NB4 (cell line): ENCODE measurements at regions not wholly inside any gene's neighbourhood (a gene's known extent, or its start where the extent isn't known, plus 50 kb on each side); places are given as distances from the start of the nearest gene placed in this dataset.

Experiments
- DNase-seq: peaks from one replicate; pipeline ENCODE4 v3.0.0; 2010; ENCODE audit warnings: low read depth
- H3K4me3 ChIP-seq: one replicate; pipeline ENCODE4 v1.5.1; 2011; ENCODE audit warnings: mild to moderate bottlenecking, low read depth, low read length, moderate library complexity
- MYC ChIP-seq: IDR thresholded peaks from 2 replicates; pipeline ENCODE4 v1.6.1; 2011; ENCODE audit warnings: low read depth, low read length
- POLR2A ChIP-seq: IDR thresholded peaks from 2 replicates; pipeline ENCODE4 v1.6.1; 2011; ENCODE audit warnings: mild to moderate bottlenecking; ENCODE audit not compliant: insufficient read length; ENCODE audit errors: extremely low read depth
- TF ChIP-seq, protein P1 (sequence below): IDR thresholded peaks from one replicate; pipeline ENCODE4 v1.5.1; 2012; ENCODE audit warnings: low read depth, low read length
- TF ChIP-seq, protein P2 (sequence below): IDR thresholded peaks from 2 replicates; pipeline ENCODE4 v1.6.1; 2011; ENCODE audit warnings: low read depth, low read length

DNA sequence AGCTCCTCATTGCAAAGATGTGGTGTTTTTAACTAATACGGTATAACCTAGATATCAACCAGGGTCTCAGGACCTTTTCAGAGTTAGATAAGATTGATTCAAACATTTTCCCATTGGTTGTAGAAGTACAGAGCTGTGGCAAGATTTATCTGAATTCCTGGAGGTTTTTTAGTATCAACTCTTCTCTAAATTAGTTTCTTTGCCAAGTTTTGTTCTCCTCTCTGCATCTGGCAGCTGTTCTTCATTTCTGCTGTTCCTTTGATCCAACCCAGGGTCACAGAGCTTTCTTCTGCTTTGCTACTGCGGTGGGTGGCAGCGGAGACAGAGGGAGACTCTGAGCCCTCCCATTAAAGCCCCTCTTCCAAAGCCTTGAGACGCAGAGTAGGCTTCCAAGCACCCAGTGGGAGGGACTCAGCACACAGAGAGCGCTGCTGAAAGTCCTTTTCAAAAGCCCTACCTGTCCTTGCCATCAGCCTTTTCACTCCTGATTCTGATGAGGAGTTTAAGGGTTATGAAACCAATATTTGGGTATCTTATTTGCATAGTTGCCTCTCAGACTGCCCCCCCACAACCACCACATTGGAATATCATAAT is 146.3 kb upstream of the EEPD1 start:
- TF ChIP-seq POLR2A (no peak), MYC (no peak)
- TF ChIP-seq, protein P1, sequence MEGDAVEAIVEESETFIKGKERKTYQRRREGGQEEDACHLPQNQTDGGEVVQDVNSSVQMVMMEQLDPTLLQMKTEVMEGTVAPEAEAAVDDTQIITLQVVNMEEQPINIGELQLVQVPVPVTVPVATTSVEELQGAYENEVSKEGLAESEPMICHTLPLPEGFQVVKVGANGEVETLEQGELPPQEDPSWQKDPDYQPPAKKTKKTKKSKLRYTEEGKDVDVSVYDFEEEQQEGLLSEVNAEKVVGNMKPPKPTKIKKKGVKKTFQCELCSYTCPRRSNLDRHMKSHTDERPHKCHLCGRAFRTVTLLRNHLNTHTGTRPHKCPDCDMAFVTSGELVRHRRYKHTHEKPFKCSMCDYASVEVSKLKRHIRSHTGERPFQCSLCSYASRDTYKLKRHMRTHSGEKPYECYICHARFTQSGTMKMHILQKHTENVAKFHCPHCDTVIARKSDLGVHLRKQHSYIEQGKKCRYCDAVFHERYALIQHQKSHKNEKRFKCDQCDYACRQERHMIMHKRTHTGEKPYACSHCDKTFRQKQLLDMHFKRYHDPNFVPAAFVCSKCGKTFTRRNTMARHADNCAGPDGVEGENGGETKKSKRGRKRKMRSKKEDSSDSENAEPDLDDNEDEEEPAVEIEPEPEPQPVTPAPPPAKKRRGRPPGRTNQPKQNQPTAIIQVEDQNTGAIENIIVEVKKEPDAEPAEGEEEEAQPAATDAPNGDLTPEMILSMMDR: no peak
- TF ChIP-seq, protein P2, sequence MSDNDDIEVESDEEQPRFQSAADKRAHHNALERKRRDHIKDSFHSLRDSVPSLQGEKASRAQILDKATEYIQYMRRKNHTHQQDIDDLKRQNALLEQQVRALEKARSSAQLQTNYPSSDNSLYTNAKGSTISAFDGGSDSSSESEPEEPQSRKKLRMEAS: no peak
- DNase-seq: no peak

DNA sequence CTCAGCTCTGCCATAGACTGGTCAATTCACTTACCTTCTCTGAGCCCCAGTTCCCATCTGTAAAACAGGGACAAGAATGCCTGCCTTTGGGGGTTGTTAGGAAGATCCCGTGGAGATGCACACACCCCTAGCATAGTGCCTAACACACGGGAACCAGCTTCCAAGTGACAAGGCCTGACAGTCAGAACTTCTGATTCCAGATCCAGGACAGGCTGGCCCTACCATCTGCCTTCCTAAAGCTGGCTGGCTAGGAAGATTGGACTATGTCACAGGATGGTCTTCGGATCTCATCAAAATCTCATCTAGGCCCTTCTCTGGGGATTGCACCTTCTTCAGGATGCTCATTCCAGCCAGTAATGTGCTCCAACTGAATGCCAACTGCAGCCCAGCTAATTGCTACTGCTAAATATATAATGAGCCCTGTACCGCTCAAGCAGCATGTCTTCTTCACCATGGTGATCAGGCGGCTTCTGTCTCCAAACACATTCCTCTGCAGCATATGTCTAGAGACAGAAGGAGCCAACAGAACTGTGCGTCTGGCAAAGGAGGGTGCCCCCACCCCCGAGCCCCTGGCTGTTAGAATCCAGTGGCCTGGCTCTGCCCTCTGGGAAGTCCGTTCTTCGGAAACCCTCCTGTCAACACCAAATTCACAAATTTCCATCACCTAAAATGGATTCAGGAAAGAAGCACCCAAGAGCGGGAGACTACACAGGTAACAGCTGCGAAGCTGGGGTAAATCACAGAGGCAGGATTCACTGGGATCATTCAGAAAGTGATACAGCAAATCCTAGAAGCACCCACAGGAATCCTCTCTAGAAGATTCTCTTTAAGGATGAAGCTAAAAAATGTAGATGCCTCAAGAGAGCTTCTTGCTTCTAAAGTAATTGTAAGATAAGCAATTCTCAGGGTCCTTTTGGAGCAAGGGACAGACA is 142.1 kb upstream of the EEPD1 start:
- DNase-seq: no peak
- TF ChIP-seq MYC (no peak), POLR2A (no peak)
- TF ChIP-seq, protein P2: no peak
- TF ChIP-seq, protein P1: no peak
- no peak overlapping the region for H3K4me3 ChIP-seq

More for the DNA sequence above, 146.3 kb upstream of the EEPD1 start:
- H3K4me3 ChIP-seq: no peak overlapping the region

DNA sequence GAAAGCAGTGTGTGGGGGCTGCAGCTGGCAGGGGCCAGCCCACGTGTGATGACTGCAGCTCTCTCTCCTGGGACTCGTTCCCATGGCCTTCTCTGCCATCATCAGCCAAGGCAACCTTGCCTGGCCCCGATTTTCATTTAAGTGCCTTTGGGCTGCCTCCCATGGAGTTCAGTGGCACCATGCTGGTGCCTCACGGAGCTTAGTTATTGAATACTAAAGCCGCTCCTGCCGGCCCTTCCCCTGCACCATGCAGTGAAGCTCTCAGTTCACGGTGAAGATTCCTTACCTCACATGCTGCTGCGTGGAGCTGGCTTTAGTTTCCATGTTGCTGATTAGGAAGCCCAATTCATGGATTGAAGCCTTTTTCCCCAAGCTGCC is 141.5 kb upstream of the EEPD1 start:
- DNase-seq: no peak
- TF ChIP-seq POLR2A (no peak), MYC (no peak)
- TF ChIP-seq, protein P1: no peak
- TF ChIP-seq, protein P2: no peak
- no peak overlapping the region for H3K4me3 ChIP-seq

DNA sequence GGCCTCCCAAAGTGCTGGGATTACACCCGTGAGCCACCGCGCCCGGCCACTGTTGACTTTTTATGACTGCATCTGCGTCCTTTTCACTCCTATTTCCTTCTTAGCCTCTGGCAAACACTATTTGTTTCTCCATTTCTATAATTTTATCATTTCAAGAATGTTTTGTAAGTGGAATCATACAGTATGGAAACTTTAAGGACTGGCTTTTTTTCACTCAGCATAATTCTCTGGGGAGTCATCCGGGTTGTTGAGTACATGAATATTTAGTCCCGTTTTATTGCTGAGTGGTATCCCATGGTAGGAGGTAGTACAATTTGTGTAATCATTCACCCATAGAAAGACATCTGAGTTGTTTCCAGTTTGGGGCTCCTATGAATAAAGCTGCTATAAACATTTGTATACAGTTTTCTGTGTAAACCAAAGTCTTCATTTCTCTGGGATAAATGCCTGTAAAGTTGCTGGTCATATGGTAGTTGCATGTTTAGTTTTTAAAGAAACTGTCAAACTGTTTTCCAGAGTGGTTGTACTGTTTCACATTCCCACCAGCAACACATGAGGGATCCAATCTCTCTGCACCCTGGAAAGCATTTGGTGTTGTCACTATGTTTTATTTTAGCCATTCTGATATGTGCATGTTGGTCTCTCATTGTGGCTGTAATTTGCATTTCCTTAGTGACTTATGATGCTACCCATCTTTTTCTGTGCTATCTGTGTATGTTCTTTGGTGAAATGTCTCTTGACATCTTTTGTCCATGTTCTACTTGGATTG is 139.6 kb upstream of the EEPD1 start:
- TF ChIP-seq POLR2A (no peak), MYC (no peak)
- TF ChIP-seq, protein P1: no peak
- TF ChIP-seq, protein P2: no peak
- H3K4me3 ChIP-seq: no peak overlapping the region
- DNase-seq: no peak

DNA sequence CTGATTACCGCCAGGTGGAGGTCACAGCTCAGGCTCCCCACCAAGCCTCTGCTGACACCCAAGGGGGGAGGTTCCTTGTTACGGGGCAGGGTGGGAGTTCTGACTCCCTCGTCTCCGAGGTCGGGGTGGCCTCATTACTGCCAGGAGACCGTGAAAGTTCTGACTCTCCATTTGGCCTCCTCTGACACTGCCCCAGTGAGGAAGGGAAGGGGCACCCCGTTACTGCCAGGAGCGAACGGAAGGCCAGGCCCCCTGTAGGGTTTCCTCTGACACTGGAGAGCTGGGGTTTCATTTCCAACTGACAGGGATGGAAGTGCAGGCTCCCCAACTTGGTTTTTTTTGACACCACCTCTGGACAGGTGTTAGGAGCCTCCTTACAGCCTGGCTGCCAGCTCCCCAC is 138.1 kb upstream of the EEPD1 start:
- no peak overlapping the region for H3K4me3 ChIP-seq
- DNase-seq: no peak
- TF ChIP-seq, protein P2: no peak
